ENCODE measurements at regions not wholly inside any gene's neighbourhood (a gene's known extent, or its start where the extent isn't known, plus 50 kb on each side); places are given as distances from the start of the nearest gene placed in this dataset.

GRCh38 chr13:88649855-88650254, 978.7 kb downstream of the SLITRK5 start:
- no peaks in the 10 kb centered on the region for H4K20me1 ChIP-seq (ENCODE audit: insufficient read depth, low read length)
- no peak overlapping the region for H3K23ac ChIP-seq (ENCODE audit: low read depth, low read length)
- H2BK120ac ChIP-seq (ENCODE audit: low read depth, low read length) = no peak overlapping the region
- H3K4me3 ChIP-seq (ENCODE audit: insufficient read depth, low read depth, low read length) = no peak overlapping the region
- H2AFZ ChIP-seq (replicated peaks; ENCODE audit: low read length, poor library complexity) = no peak overlapping the region
- no peak overlapping the region for H3K4me2 ChIP-seq (ENCODE audit: low read depth, low read length)
- no peaks in the 10 kb centered on the region for H3K36me3 ChIP-seq (ENCODE audit: control insufficient read depth, insufficient read depth, low read length)
- intact Hi-C loops (cut with micrococcal nuclease) = no loop called here
- no peak overlapping the region for H3K9ac ChIP-seq (ENCODE audit: low read depth, low read length)
- no peaks in the 10 kb centered on the region for H3K4me1 ChIP-seq (ENCODE audit: control insufficient read depth, insufficient read depth, low read length)
- H3K18ac ChIP-seq (ENCODE audit: low read depth, low read length) = no peak overlapping the region
- no TSS peak for BruUV-seq (replicated peaks)
- no peak overlapping the region for H2BK5ac ChIP-seq (ENCODE audit: low read depth, low read length, poor library complexity, severe bottlenecking)
- POLR2A ChIA-PET (ENCODE audit: unreplicated experiment) = no interaction called here
- DNase-seq (no peak), ATAC-seq (ENCODE audit: low read depth) (no peak)
- in situ Hi-C loops (cut with MboI; ENCODE audit: low sequenced_read_pairs) = no loop called here
- no peak overlapping the region for H3K14ac ChIP-seq (replicated peaks; ENCODE audit: low read depth, low read length)
- H2BK20ac ChIP-seq (ENCODE audit: low read depth, low read length) = no peak overlapping the region
- H2AK9ac ChIP-seq (replicated peaks; ENCODE audit: low read depth, low read length, poor library complexity) = no peak overlapping the region
- no peak overlapping the region for H2BK15ac ChIP-seq (ENCODE audit: low read depth, low read length)
- no peak for TF ChIP-seq MXI1 (IDR thresholded peaks at IDR 0.05; ENCODE audit: borderline replicate concordance, low read depth, low read length)
- no peak overlapping the region for H3K27ac ChIP-seq (ENCODE audit: insufficient read depth, low read length)
- H3K9me3 ChIP-seq (ENCODE audit: control insufficient read depth, insufficient read depth, low read length) = peaks cover 10% of the 10 kb centered on the region
- H3K27me3 ChIP-seq (ENCODE audit: control insufficient read depth, insufficient read depth, low read length) = no peaks in the 10 kb centered on the region
- no CpG with 5 or more reads among the region's 4 CpGs for WGBS, 2 experiments (ENCODE audit: extremely low coverage in 2 of 2, insufficient read length in 1 of 2)
- H2AK5ac ChIP-seq (ENCODE audit: low read depth, low read length) = no peak overlapping the region
- H3K4ac ChIP-seq (ENCODE audit: low read depth, low read length) = no peak overlapping the region
- H4K91ac ChIP-seq (ENCODE audit: insufficient read depth, low read depth, low read length) = no peak overlapping the region
- CTCF ChIA-PET = no interaction called here
- H3K56ac ChIP-seq (ENCODE audit: extremely low read depth, insufficient read depth, low read length) = no peak overlapping the region
- H4K8ac ChIP-seq (ENCODE audit: low read depth in 2 of 2, low read length in 2 of 2) = no peak overlapping the region
- dilution Hi-C loops (cut with HindIII; ENCODE audit: low sequenced_read_pairs, unreplicated experiment) = no loop called here
- no peak overlapping the region for H4K5ac ChIP-seq (ENCODE audit: low read depth, low read length)
- H3K79me1 ChIP-seq (ENCODE audit: low read depth in 1 of 2, low read length in 2 of 2) = no peaks in the 10 kb centered on the region
- no peaks in the 10 kb centered on the region for H3K9me1 ChIP-seq (ENCODE audit: insufficient read depth, low read length)

All from IMR-90 (cell line).